HCT116 (cell line): ENCODE measurements at regions not wholly inside any gene's neighbourhood (a gene's known extent, or its start where the extent isn't known, plus 50 kb on each side); places are given as distances from the start of the nearest gene placed in this dataset.

Source experiments
- CEBPB ChIP-seq: IDR thresholded peaks from 2 replicates; pipeline ENCODE4 v1.6.1; 2012; ENCODE audit warnings: low read depth
- EGR1 ChIP-seq: IDR thresholded peaks from 2 replicates; pipeline ENCODE4 v1.6.1; 2012; ENCODE audit warnings: low read depth
- EZH2 ChIP-seq: fragments of 200-600 bp; sonication (generic); IDR thresholded peaks from 2 replicates; pipeline ENCODE4 v1.6.1; 2017; ENCODE audit warnings: antibody characterized with exemption, mixed run types
- TF ChIP-seq, protein P1 (sequence below), 3 experiments: fragments of 200-600 bp in 1 of 3; sonication (generic) in 1 of 3; IDR thresholded peaks in 2 of 3; conservative IDR thresholded peaks in 1 of 3; 2 replicates each; pipeline ENCODE4 v1.5.1; 2012 to 2017; ENCODE audit warnings: low read depth in 2 of 3, low read length in 2 of 3, antibody characterized with exemption in 1 of 3, borderline replicate concordance in 1 of 3, control low read depth in 1 of 3, mild to moderate bottlenecking in 1 of 3, mixed read lengths in 1 of 3, mixed run types in 1 of 3, moderate library complexity in 1 of 3; ENCODE audit not compliant: insufficient read depth in 1 of 3

DNA sequence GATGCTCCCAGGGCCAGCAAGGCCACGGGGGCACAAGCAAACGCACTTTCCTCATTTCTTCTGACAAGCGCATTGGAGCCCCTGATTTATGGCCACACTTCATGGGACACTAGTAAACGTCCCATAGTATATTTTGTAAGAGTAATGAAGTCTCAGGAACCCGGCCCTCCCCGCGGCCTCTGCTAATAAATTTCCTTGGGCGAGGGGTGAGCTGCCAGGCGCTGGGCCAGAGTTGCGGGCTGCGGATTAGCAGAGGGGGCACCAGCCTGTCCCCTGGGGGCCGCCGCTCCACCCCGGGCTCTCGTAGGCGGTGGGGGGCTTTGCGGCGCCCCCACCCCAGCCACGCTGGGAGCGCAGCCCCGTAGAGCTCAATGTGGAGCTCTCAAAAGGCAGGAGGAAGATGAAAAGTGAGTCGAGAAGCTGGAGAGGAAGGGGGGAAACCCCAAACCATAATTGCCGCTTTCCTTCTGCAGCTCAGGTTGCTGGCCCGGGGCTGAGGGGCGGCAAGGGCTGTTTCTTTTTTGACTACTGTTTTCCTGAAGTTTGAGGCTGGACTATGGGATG, 173.6 kb downstream of the CDC5L start:
- TF ChIP-seq EZH2 (no peak), EGR1 (no peak), CEBPB (no peak)
- TF ChIP-seq, protein P1, sequence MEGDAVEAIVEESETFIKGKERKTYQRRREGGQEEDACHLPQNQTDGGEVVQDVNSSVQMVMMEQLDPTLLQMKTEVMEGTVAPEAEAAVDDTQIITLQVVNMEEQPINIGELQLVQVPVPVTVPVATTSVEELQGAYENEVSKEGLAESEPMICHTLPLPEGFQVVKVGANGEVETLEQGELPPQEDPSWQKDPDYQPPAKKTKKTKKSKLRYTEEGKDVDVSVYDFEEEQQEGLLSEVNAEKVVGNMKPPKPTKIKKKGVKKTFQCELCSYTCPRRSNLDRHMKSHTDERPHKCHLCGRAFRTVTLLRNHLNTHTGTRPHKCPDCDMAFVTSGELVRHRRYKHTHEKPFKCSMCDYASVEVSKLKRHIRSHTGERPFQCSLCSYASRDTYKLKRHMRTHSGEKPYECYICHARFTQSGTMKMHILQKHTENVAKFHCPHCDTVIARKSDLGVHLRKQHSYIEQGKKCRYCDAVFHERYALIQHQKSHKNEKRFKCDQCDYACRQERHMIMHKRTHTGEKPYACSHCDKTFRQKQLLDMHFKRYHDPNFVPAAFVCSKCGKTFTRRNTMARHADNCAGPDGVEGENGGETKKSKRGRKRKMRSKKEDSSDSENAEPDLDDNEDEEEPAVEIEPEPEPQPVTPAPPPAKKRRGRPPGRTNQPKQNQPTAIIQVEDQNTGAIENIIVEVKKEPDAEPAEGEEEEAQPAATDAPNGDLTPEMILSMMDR (IDR thresholded peaks at IDR 0.05 in 2 of 3, conservative IDR thresholded peaks at IDR 0.05 in 1 of 3; ENCODE audit: borderline replicate concordance in 1 of 3, insufficient read depth in 1 of 3, low read depth in 2 of 3, low read length in 2 of 3), result no peak
